Suprapubic skin (tissue), 4 donors: ENCODE measurements at regions not wholly inside any gene's neighbourhood (a gene's known extent, or its start where the extent isn't known, plus 50 kb on each side); places are given as distances from the start of the nearest gene placed in this dataset.

Experiments used
- CTCF ChIP-seq, 2 donors: fragments of 200-600 bp in 1 of 2; fragments of 450-650 bp in 1 of 2; sonication (generic) in 1 of 2; IDR thresholded peaks; one replicate each; pipeline ENCODE4 v1.5.1; 2016 to 2019; ENCODE audit warnings: antibody characterized with exemption in 2 of 2, mild to moderate bottlenecking in 1 of 2, moderate library complexity in 1 of 2
- EP300 ChIP-seq: sonication (generic); formaldehyde crosslinking; IDR thresholded peaks from one replicate; pipeline ENCODE4 v1.6.1; 2017; ENCODE audit warnings: antibody characterized with exemption
- POLR2A ChIP-seq, 2 donors: fragments of 450-650 bp; IDR thresholded peaks; one replicate each; pipeline ENCODE4 v1.6.1; 2017; ENCODE audit warnings: antibody characterized with exemption in 2 of 2, mild to moderate bottlenecking in 2 of 2, moderate library complexity in 2 of 2
- POLR2AphosphoS5 ChIP-seq, 3 donors: sonication (generic); formaldehyde crosslinking; IDR thresholded peaks; one replicate each; pipeline ENCODE4 v1.6.1; 2017; ENCODE audit warnings: antibody characterized with exemption in 3 of 3

- TF ChIP-seq CTCF (IDR thresholded peaks at IDR 0.05) (no peak), POLR2AphosphoS5 (IDR thresholded peaks at IDR 0.05) (no peak), POLR2A (IDR thresholded peaks at IDR 0.05) (no peak), EP300 (no peak)
These were observed 635.6 kb upstream of the TBX3 start for GRCh38 chr12:115319446-115320040.
